ENCODE measurements at regions not wholly inside any gene's neighbourhood (a gene's known extent, or its start where the extent isn't known, plus 50 kb on each side); places are given as distances from the start of the nearest gene placed in this dataset.

- H2BK120ac ChIP-seq (ENCODE audit: insufficient read depth, low read length, poor library complexity), result no peak overlapping the region
- no peaks in the 10 kb centered on the region for H3K79me2 ChIP-seq (ENCODE audit: control insufficient read depth, insufficient read depth, low read length, poor library complexity)
- no peak overlapping the region for H2BK5ac ChIP-seq (ENCODE audit: low read depth, low read length, poor library complexity)
- H3K4me2 ChIP-seq (ENCODE audit: low read length), result no peak overlapping the region
- H3K4me3 ChIP-seq (ENCODE audit: low read depth, low read length), result no peak overlapping the region
- DNase-seq, result no peak
- no peak overlapping the region for H4K8ac ChIP-seq (ENCODE audit: low read depth, low read length)
- H4K91ac ChIP-seq (ENCODE audit: low read depth, low read length), result no peak overlapping the region
- no peak overlapping the region for H3K4ac ChIP-seq (ENCODE audit: low read depth, low read length)
- no peaks in the 10 kb centered on the region for H3K9me3 ChIP-seq (ENCODE audit: insufficient read depth, low read depth, low read length)
- H3K18ac ChIP-seq (ENCODE audit: low read length), result no peak overlapping the region
- H2BK12ac ChIP-seq (ENCODE audit: low read length), result no peak overlapping the region
- H3K36me3 ChIP-seq (ENCODE audit: control insufficient read depth in 1 of 2, insufficient read depth in 2 of 2, low read length in 2 of 2), result no peaks in the 10 kb centered on the region
- no peak overlapping the region for H3K9ac ChIP-seq (ENCODE audit: low read length)
- H2AK5ac ChIP-seq (ENCODE audit: low read length), result no peak overlapping the region
- no peak overlapping the region for H3K27ac ChIP-seq (ENCODE audit: low read depth, low read length)
- H4K12ac ChIP-seq (ENCODE audit: low read depth, low read length), result no peak overlapping the region
- H3K14ac ChIP-seq (ENCODE audit: low read length), result no peak overlapping the region
- H2AFZ ChIP-seq (ENCODE audit: insufficient read depth, low read length, poor library complexity), result no peak overlapping the region
- H3K23ac ChIP-seq (ENCODE audit: low read length), result no peak overlapping the region
- no peaks in the 10 kb centered on the region for H3K79me1 ChIP-seq (ENCODE audit: low read length)
- no peaks in the 10 kb centered on the region for H3K4me1 ChIP-seq (ENCODE audit: control insufficient read depth in 1 of 2, insufficient read depth in 2 of 2, low read length in 2 of 2)
- H3K27me3 ChIP-seq (ENCODE audit: insufficient read depth, low read length), result no peaks in the 10 kb centered on the region
These were observed 90.0 kb downstream of the AREG start for GRCh38 chr4:74534936-74535335.

GRCh38 chr4:74535512-74535911, 90.6 kb downstream of the AREG start:
- WGBS (ENCODE audit: extremely low coverage, insufficient coverage, insufficient read length), result no CpG with 5 or more reads among the region's 1 CpG
- Histone ChIP-seq H2BK12ac (ENCODE audit: low read length) (no peak overlapping the region), H3K36me3 (ENCODE audit: control insufficient read depth in 1 of 2, insufficient read depth in 2 of 2, low read length in 2 of 2) (no peaks in the 10 kb centered on the region), H3K27me3 (ENCODE audit: insufficient read depth, low read length) (no peaks in the 10 kb centered on the region), H3K23ac (ENCODE audit: low read length) (no peak overlapping the region), H3K18ac (ENCODE audit: low read length) (no peak overlapping the region), H4K8ac (ENCODE audit: low read depth, low read length) (no peak overlapping the region), H3K4me3 (ENCODE audit: low read depth, low read length) (no peak overlapping the region), H2BK120ac (ENCODE audit: insufficient read depth, low read length, poor library complexity) (no peak overlapping the region), H3K27ac (ENCODE audit: low read depth, low read length) (no peak overlapping the region), H3K4ac (ENCODE audit: low read depth, low read length) (no peak overlapping the region), H2AK5ac (ENCODE audit: low read length) (no peak overlapping the region), H3K4me2 (ENCODE audit: low read length) (no peak overlapping the region), H3K14ac (ENCODE audit: low read length) (no peak overlapping the region), H4K91ac (ENCODE audit: low read depth, low read length) (no peak overlapping the region), H3K4me1 (ENCODE audit: control insufficient read depth in 1 of 2, insufficient read depth in 2 of 2, low read length in 2 of 2) (no peaks in the 10 kb centered on the region), H2AFZ (ENCODE audit: insufficient read depth, low read length, poor library complexity) (no peak overlapping the region), H3K79me1 (ENCODE audit: low read length) (no peaks in the 10 kb centered on the region), H3K9me3 (ENCODE audit: insufficient read depth, low read depth, low read length) (no peaks in the 10 kb centered on the region), H3K9ac (ENCODE audit: low read length) (no peak overlapping the region), H4K12ac (ENCODE audit: low read depth, low read length) (no peak overlapping the region), H2BK5ac (ENCODE audit: low read depth, low read length, poor library complexity) (no peak overlapping the region), H3K79me2 (ENCODE audit: control insufficient read depth, insufficient read depth, low read length, poor library complexity) (no peaks in the 10 kb centered on the region)
- DNase-seq, result no peak

GRCh38 chr4:74536557-74536956, 91.6 kb downstream of the AREG start:
- Histone ChIP-seq H3K4me2 (ENCODE audit: low read length) (no peak overlapping the region), H3K18ac (ENCODE audit: low read length) (no peak overlapping the region), H3K23ac (ENCODE audit: low read length) (no peak overlapping the region), H2BK5ac (ENCODE audit: low read depth, low read length, poor library complexity) (no peak overlapping the region), H3K9ac (ENCODE audit: low read length) (no peak overlapping the region), H3K27ac (ENCODE audit: low read depth, low read length) (no peak overlapping the region), H2AFZ (ENCODE audit: insufficient read depth, low read length, poor library complexity) (no peak overlapping the region), H4K91ac (ENCODE audit: low read depth, low read length) (no peak overlapping the region), H3K4me3 (ENCODE audit: low read depth, low read length) (no peak overlapping the region), H3K9me3 (ENCODE audit: insufficient read depth, low read depth, low read length) (no peaks in the 10 kb centered on the region), H2BK120ac (ENCODE audit: insufficient read depth, low read length, poor library complexity) (no peak overlapping the region), H3K27me3 (ENCODE audit: insufficient read depth, low read length) (no peaks in the 10 kb centered on the region), H2BK12ac (ENCODE audit: low read length) (no peak overlapping the region), H3K79me1 (ENCODE audit: low read length) (no peaks in the 10 kb centered on the region), H3K14ac (ENCODE audit: low read length) (no peak overlapping the region), H2AK5ac (ENCODE audit: low read length) (no peak overlapping the region), H3K4me1 (ENCODE audit: control insufficient read depth in 1 of 2, insufficient read depth in 2 of 2, low read length in 2 of 2) (no peaks in the 10 kb centered on the region), H4K12ac (ENCODE audit: low read depth, low read length) (no peak overlapping the region), H3K36me3 (ENCODE audit: control insufficient read depth in 1 of 2, insufficient read depth in 2 of 2, low read length in 2 of 2) (no peaks in the 10 kb centered on the region), H3K79me2 (ENCODE audit: control insufficient read depth, insufficient read depth, low read length, poor library complexity) (no peaks in the 10 kb centered on the region), H4K8ac (ENCODE audit: low read depth, low read length) (no peak overlapping the region), H3K4ac (ENCODE audit: low read depth, low read length) (no peak overlapping the region)
- peak in 1 of 2 donors; percentile 29 for DNase-seq
- WGBS (ENCODE audit: extremely low coverage, insufficient coverage, insufficient read length), result no CpG with 5 or more reads among the region's 1 CpG

DNA sequence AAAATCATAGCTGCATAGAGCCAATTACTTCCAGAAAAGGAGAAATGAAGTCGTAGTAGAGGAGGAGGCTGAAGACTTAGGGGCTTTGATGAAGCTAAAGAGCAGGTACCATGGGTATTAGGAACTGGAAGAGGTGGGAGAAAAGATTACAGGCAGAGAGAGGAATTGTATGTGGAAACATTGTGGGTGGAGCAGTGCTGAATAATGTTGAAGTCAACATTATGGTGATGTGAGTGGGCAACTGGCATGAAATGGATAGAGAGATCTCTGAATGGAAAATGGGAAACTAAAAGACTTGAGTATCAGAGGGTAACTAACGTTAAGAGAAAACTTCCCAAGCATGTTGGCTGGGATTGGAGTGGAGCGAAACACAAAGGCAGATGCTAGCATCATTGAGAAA, 92.5 kb downstream of the AREG start:
- no peak overlapping the region for H3K4ac ChIP-seq (ENCODE audit: low read depth, low read length)
- no peaks in the 10 kb centered on the region for H3K4me1 ChIP-seq (ENCODE audit: control insufficient read depth in 1 of 2, insufficient read depth in 2 of 2, low read length in 2 of 2)
- no peak overlapping the region for H2BK12ac ChIP-seq (ENCODE audit: low read length)
- no peak overlapping the region for H3K14ac ChIP-seq (ENCODE audit: low read length)
- no peak overlapping the region for H3K23ac ChIP-seq (ENCODE audit: low read length)
- H3K4me3 ChIP-seq (ENCODE audit: low read depth, low read length), result no peak overlapping the region
- H3K18ac ChIP-seq (ENCODE audit: low read length), result no peak overlapping the region
- no peak overlapping the region for H4K8ac ChIP-seq (ENCODE audit: low read depth, low read length)
- no peaks in the 10 kb centered on the region for H3K79me2 ChIP-seq (ENCODE audit: control insufficient read depth, insufficient read depth, low read length, poor library complexity)
- no peak overlapping the region for H2BK5ac ChIP-seq (ENCODE audit: low read depth, low read length, poor library complexity)
- H4K91ac ChIP-seq (ENCODE audit: low read depth, low read length), result no peak overlapping the region
- H3K9ac ChIP-seq (ENCODE audit: low read length), result no peak overlapping the region
- no peak overlapping the region for H2AK5ac ChIP-seq (ENCODE audit: low read length)
- H4K12ac ChIP-seq (ENCODE audit: low read depth, low read length), result no peak overlapping the region
- no peaks in the 10 kb centered on the region for H3K79me1 ChIP-seq (ENCODE audit: low read length)
- no peaks in the 10 kb centered on the region for H3K27me3 ChIP-seq (ENCODE audit: insufficient read depth, low read length)
- H3K27ac ChIP-seq (ENCODE audit: low read depth, low read length), result no peak overlapping the region
- WGBS (ENCODE audit: extremely low coverage, insufficient coverage, insufficient read length), result no CpG with 5 or more reads among the region's 3 CpGs
- no peak overlapping the region for H2AFZ ChIP-seq (ENCODE audit: insufficient read depth, low read length, poor library complexity)
- H2BK120ac ChIP-seq (ENCODE audit: insufficient read depth, low read length, poor library complexity), result no peak overlapping the region
- no peak for DNase-seq
- H3K9me3 ChIP-seq (ENCODE audit: insufficient read depth, low read depth, low read length), result no peaks in the 10 kb centered on the region
- no peaks in the 10 kb centered on the region for H3K36me3 ChIP-seq (ENCODE audit: control insufficient read depth in 1 of 2, insufficient read depth in 2 of 2, low read length in 2 of 2)
- no peak overlapping the region for H3K4me2 ChIP-seq (ENCODE audit: low read length)

Measured in trophoblast cell (in vitro differentiated cells and primary cell).